Natural killer cell (primary cell): ENCODE measurements at regions not wholly inside any gene's neighbourhood (a gene's known extent, or its start where the extent isn't known, plus 50 kb on each side); places are given as distances from the start of the nearest gene placed in this dataset.

Experiments
- ATAC-seq, 3 donors: fragments of 150-1000 bp in 2 of 3; fragments of 200-7000 bp in 1 of 3; cut with Tn5 transposase; 1 replicate in 1 of 3; 2 replicates in 2 of 3; pipeline ENCODE4 v1.10.0; 2021; ENCODE audit warnings: mild to moderate bottlenecking in 2 of 3, moderate library complexity in 2 of 3
- DNase-seq, 2 donors: peaks; one replicate each; pipeline versions ENCODE4 v3.0.0 to v3.0.0-alpha.2; 2013 to 2021; ENCODE audit warnings: mixed read lengths in 1 of 2
- H3K27ac ChIP-seq: one replicate; pipeline ENCODE4 v1.5.1; 2013; ENCODE audit warnings: mild to moderate bottlenecking, low read length
- H3K27me3 ChIP-seq: one replicate; pipeline ENCODE4 v1.6.1; 2013; ENCODE audit warnings: low read length; ENCODE audit not compliant: control insufficient read depth, insufficient read depth
- H3K36me3 ChIP-seq: one replicate; pipeline ENCODE4 v1.6.1; 2013; ENCODE audit warnings: low read length; ENCODE audit not compliant: control insufficient read depth, insufficient read depth
- H3K4me1 ChIP-seq: one replicate; pipeline ENCODE4 v1.6.1; 2013; ENCODE audit warnings: low read length; ENCODE audit not compliant: control insufficient read depth, insufficient read depth
- H3K4me3 ChIP-seq: one replicate; pipeline ENCODE4 v1.5.1; 2013; ENCODE audit warnings: low read length
- H3K9me3 ChIP-seq: one replicate; pipeline ENCODE4 v1.6.1; 2013; ENCODE audit warnings: low read length; ENCODE audit not compliant: control insufficient read depth, insufficient read depth
- H3K27ac Mint-ChIP-seq, 2 donors: one replicate each; pipeline ENCODE4 v1.8.0; 2022; ENCODE audit warnings: mild to moderate bottlenecking in 2 of 2, mixed read lengths in 2 of 2, moderate library complexity in 1 of 2
- H3K27me3 Mint-ChIP-seq, 2 donors: one replicate each; pipeline ENCODE4 v1.8.0; 2022; ENCODE audit warnings: low read depth in 2 of 2, mixed read lengths in 2 of 2
- H3K36me3 Mint-ChIP-seq: one replicate; pipeline ENCODE4 v1.8.0; 2022; ENCODE audit warnings: mixed read lengths
- H3K4me1 Mint-ChIP-seq, 2 donors: one replicate each; pipeline ENCODE4 v1.8.0; 2022; ENCODE audit warnings: mixed read lengths in 2 of 2
- H3K4me3 Mint-ChIP-seq: one replicate; pipeline ENCODE4 v1.8.0; 2022; ENCODE audit warnings: mild to moderate bottlenecking, moderate library complexity, mixed read lengths
- H3K9me3 Mint-ChIP-seq, 2 donors: one replicate each; pipeline ENCODE4 v1.8.0; 2022; ENCODE audit warnings: mixed read lengths in 2 of 2
- WGBS: methylation state at CpG from one replicate; pipeline ENCODE4 v1.1.7; 2013; ENCODE audit warnings: missing lambda C conversion rate; ENCODE audit not compliant: insufficient coverage; 5-methylcytosine and 5-hydroxymethylcytosine counted together
- intact Hi-C: fragments of 100-400 bp; cut with micrococcal nuclease; formaldehyde crosslinking; loops from one replicate; pipeline ENCODE4 v1.14.2; 2022
- TF ChIP-seq, protein P1 (sequence below): fragments of 200-600 bp; IDR thresholded peaks from one replicate; pipeline ENCODE4 v1.8.0; 2022; ENCODE audit warnings: antibody characterized with exemption

DNA sequence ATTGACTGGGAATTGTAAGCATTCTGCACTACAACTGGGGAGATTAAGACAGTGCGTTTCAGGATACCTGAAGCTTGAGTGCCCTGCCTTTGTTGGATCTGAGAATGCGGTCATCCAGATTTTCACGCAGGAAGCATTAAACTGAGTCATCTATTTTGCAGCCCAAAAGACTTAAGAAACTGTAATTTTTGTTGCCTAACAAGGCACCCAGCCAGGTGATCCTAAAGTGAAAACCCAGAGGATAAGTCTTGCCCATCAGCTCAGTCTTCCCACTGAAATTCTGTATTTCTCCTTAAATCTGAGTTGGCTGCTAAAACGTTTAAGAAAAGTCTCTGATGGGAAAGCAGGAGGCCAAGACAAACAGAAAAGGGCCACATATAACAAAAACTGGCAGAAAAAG lies 242.5 kb upstream of the TMCO5A start:
- TF ChIP-seq, protein P1, sequence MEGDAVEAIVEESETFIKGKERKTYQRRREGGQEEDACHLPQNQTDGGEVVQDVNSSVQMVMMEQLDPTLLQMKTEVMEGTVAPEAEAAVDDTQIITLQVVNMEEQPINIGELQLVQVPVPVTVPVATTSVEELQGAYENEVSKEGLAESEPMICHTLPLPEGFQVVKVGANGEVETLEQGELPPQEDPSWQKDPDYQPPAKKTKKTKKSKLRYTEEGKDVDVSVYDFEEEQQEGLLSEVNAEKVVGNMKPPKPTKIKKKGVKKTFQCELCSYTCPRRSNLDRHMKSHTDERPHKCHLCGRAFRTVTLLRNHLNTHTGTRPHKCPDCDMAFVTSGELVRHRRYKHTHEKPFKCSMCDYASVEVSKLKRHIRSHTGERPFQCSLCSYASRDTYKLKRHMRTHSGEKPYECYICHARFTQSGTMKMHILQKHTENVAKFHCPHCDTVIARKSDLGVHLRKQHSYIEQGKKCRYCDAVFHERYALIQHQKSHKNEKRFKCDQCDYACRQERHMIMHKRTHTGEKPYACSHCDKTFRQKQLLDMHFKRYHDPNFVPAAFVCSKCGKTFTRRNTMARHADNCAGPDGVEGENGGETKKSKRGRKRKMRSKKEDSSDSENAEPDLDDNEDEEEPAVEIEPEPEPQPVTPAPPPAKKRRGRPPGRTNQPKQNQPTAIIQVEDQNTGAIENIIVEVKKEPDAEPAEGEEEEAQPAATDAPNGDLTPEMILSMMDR: no peak
- Histone ChIP-seq H3K36me3 (no peaks in the 10 kb centered on the region), H3K27me3 (no peaks in the 10 kb centered on the region), H3K9me3 (no peaks in the 10 kb centered on the region), H3K4me3 (no peak overlapping the region), H3K27ac (no peak overlapping the region), H3K4me1 (no peaks in the 10 kb centered on the region)
- no peak overlapping the region for H3K4me3 Mint-ChIP-seq
- ATAC-seq (no peak), DNase-seq (no peak)
- no peaks in the 10 kb centered on the region for H3K4me1 Mint-ChIP-seq
- no peak overlapping the region for H3K27ac Mint-ChIP-seq
- H3K36me3 Mint-ChIP-seq: no peaks in the 10 kb centered on the region
- intact Hi-C loops: no loop called here
- peaks cover 3 to 11% of the 10 kb centered on the region in 2 donors for H3K9me3 Mint-ChIP-seq
- 93% methylated on average over 4 of the region's 4 CpGs for WGBS
- H3K27me3 Mint-ChIP-seq: no peaks in the 10 kb centered on the region

DNA sequence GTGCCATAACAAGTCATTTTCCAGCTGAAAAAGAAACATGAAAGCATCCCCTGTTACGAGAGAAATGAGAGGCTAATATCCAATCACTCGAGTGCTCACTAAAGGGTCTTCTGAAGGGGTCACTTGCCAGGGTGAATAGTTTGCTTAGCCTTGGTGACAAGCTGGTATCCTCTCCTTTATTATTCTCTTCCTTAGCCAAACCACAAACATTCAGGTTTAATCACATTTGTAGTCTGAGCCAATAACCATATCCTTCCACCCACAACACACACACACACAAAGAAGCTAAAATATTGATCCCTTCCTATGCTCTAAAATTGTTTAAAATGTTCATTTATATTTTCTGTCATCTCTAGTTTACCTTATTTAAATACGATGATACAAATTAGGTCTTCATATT lies 240.5 kb upstream of the TMCO5A start:
- intact Hi-C loops: no loop called here
- WGBS: 93% methylated on average over 2 of the region's 3 CpGs
- Mint-ChIP-seq H3K36me3 (no peaks in the 10 kb centered on the region), H3K4me1 (no peaks in the 10 kb centered on the region), H3K4me3 (no peak overlapping the region), H3K27me3 (no peaks in the 10 kb centered on the region), H3K9me3 (peaks cover 3 to 8% of the 10 kb centered on the region in 2 donors), H3K27ac (no peak overlapping the region)
- H3K4me1 ChIP-seq: no peaks in the 10 kb centered on the region
- no peak for ATAC-seq
- H3K4me3 ChIP-seq: no peak overlapping the region
- no peaks in the 10 kb centered on the region for H3K9me3 ChIP-seq
- TF ChIP-seq, protein P1: no peak
- no peaks in the 10 kb centered on the region for H3K27me3 ChIP-seq
- H3K36me3 ChIP-seq: no peaks in the 10 kb centered on the region
- H3K27ac ChIP-seq: no peak overlapping the region
- DNase-seq: no peak

DNA sequence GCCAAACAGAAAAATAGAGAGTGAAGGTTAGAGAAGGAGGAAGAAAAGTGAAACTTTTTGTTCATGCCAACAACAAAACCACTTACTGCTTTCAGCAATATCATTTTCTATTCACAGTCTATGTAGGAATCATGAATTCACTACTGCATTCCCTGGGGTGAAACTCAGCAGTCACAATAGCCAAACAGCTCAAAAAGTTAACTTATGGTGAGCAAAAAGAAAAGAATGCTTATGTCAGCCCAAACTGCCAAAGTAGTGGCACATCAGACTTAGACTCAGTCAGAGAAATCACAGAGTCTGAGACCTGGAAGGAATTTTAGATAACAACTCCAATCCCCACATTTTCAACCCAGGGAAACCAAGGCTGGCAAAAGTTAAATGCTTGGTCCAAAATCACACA lies 238.7 kb upstream of the TMCO5A start:
- no peaks in the 10 kb centered on the region for H3K4me1 ChIP-seq
- no peak overlapping the region for H3K27ac ChIP-seq
- DNase-seq: no peak
- Mint-ChIP-seq H3K4me3 (no peak overlapping the region), H3K4me1 (no peaks in the 10 kb centered on the region), H3K36me3 (no peaks in the 10 kb centered on the region), H3K27ac (no peak overlapping the region), H3K9me3 (peaks cover 3 to 7% of the 10 kb centered on the region in 2 donors), H3K27me3 (no peaks in the 10 kb centered on the region)
- no peaks in the 10 kb centered on the region for H3K9me3 ChIP-seq
- TF ChIP-seq, protein P1: no peak
- H3K36me3 ChIP-seq: no peaks in the 10 kb centered on the region
- ATAC-seq: no peak
- H3K4me3 ChIP-seq: no peak overlapping the region
- H3K27me3 ChIP-seq: no peaks in the 10 kb centered on the region
- intact Hi-C loops: no loop called here

DNA sequence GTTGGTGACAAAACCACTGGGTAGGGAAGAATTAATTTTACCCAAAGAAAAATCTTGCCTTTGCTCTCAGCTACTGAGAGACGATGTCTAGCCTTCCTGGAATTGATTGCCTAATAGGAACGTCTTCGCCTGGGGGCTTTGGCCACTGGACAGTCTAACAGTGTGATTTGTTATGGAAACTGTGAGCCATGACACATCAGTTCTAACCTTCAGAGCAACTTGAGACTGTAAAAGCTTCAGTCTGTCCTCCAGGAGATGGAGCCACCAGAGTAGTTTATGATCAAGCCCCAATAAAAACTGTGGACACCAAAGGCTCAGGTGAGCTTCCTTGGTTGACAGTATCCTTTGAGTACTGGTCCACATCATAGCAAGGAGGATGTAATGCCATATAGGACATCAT lies 235.8 kb upstream of the TMCO5A start:
- Mint-ChIP-seq H3K4me1 (no peaks in the 10 kb centered on the region), H3K4me3 (no peak overlapping the region), H3K9me3 (no peaks in the 10 kb centered on the region), H3K27ac (no peak overlapping the region), H3K36me3 (no peaks in the 10 kb centered on the region), H3K27me3 (no peaks in the 10 kb centered on the region)
- TF ChIP-seq, protein P1: no peak
- DNase-seq: no peak
- intact Hi-C loops: no loop called here
- Histone ChIP-seq H3K4me1 (no peaks in the 10 kb centered on the region), H3K27ac (no peak overlapping the region), H3K36me3 (no peaks in the 10 kb centered on the region), H3K4me3 (no peak overlapping the region), H3K9me3 (no peaks in the 10 kb centered on the region), H3K27me3 (no peaks in the 10 kb centered on the region)
- 83% methylated on average over 3 of the region's 3 CpGs for WGBS
- no peak for ATAC-seq
